ENCODE measurements at regions not wholly inside any gene's neighbourhood (a gene's known extent, or its start where the extent isn't known, plus 50 kb on each side); places are given as distances from the start of the nearest gene placed in this dataset.

GRCh38 chr14:79949906-79950305 lies 261.4 kb downstream of the DIO2 start:
- intact Hi-C loops (cut with micrococcal nuclease): no loop called here
- BruUV-seq (replicated peaks): no TSS peak
- Mint-ChIP-seq H3K27ac (ENCODE audit: low read depth, unreplicated experiment) (no peak overlapping the region), H3K4me3 (ENCODE audit: unreplicated experiment) (no peak overlapping the region), H3K9me3 (ENCODE audit: unreplicated experiment) (no peaks in the 10 kb centered on the region), H3K27me3 (ENCODE audit: insufficient read depth, unreplicated experiment) (peaks cover 19% of the 10 kb centered on the region), H3K36me3 (ENCODE audit: insufficient read depth, unreplicated experiment) (no peaks in the 10 kb centered on the region), H3K4me1 (ENCODE audit: insufficient read depth, unreplicated experiment) (no peaks in the 10 kb centered on the region)
- CTCF ChIA-PET: interaction anchor here (0.6 to 0.7 kb wide), 3 partner anchors 168 to 837 kb away, joined by 3 to 4 read pairs (median 3); no protein-coding TSS in a partner anchor
- no peak for TF ChIP-seq CTCF (IDR thresholded peaks at IDR 0.05; ENCODE audit: unreplicated experiment)
- POLR2A ChIA-PET: no interaction called here
- no peak for DNase-seq (ENCODE audit: unreplicated experiment)

GRCh38 chr14:79947440-79948054 lies 263.8 kb downstream of the DIO2 start:
- H3K9me3 Mint-ChIP-seq (ENCODE audit: unreplicated experiment): no peaks in the 10 kb centered on the region
- no peak overlapping the region for H3K27ac Mint-ChIP-seq (ENCODE audit: low read depth, unreplicated experiment)
- TF ChIP-seq CTCF (IDR thresholded peaks at IDR 0.05; ENCODE audit: unreplicated experiment): no peak
- H3K4me3 Mint-ChIP-seq (ENCODE audit: unreplicated experiment): no peak overlapping the region
- H3K4me1 Mint-ChIP-seq (ENCODE audit: insufficient read depth, unreplicated experiment): no peaks in the 10 kb centered on the region
- no TSS peak for BruUV-seq (replicated peaks)
- CTCF ChIA-PET: no interaction called here
- DNase-seq (ENCODE audit: unreplicated experiment): no peak
- POLR2A ChIA-PET: no interaction called here
- H3K36me3 Mint-ChIP-seq (ENCODE audit: insufficient read depth, unreplicated experiment): no peaks in the 10 kb centered on the region
- intact Hi-C loops (cut with micrococcal nuclease): no loop called here
- peaks cover 35% of the 10 kb centered on the region for H3K27me3 Mint-ChIP-seq (ENCODE audit: insufficient read depth, unreplicated experiment)

- no peak overlapping the region for H3K4me3 Mint-ChIP-seq (ENCODE audit: unreplicated experiment)
- TF ChIP-seq CTCF (IDR thresholded peaks at IDR 0.05; ENCODE audit: unreplicated experiment): no peak
- H3K4me1 Mint-ChIP-seq (ENCODE audit: insufficient read depth, unreplicated experiment): no peaks in the 10 kb centered on the region
- no peak overlapping the region for H3K27ac Mint-ChIP-seq (ENCODE audit: low read depth, unreplicated experiment)
- no peaks in the 10 kb centered on the region for H3K36me3 Mint-ChIP-seq (ENCODE audit: insufficient read depth, unreplicated experiment)
- CTCF ChIA-PET: no interaction called here
- intact Hi-C loops (cut with micrococcal nuclease): no loop called here
- H3K9me3 Mint-ChIP-seq (ENCODE audit: unreplicated experiment): no peaks in the 10 kb centered on the region
- peaks cover 20% of the 10 kb centered on the region for H3K27me3 Mint-ChIP-seq (ENCODE audit: insufficient read depth, unreplicated experiment)
- POLR2A ChIA-PET: no interaction called here
- DNase-seq (ENCODE audit: unreplicated experiment): no peak
- BruUV-seq (replicated peaks): no TSS peak
These were observed 272.1 kb downstream of the DIO2 start for GRCh38 chr14:79939235-79939634.

- Mint-ChIP-seq H3K9me3 (ENCODE audit: unreplicated experiment) (no peaks in the 10 kb centered on the region), H3K36me3 (ENCODE audit: insufficient read depth, unreplicated experiment) (no peaks in the 10 kb centered on the region), H3K27ac (ENCODE audit: low read depth, unreplicated experiment) (no peak overlapping the region), H3K4me1 (ENCODE audit: insufficient read depth, unreplicated experiment) (no peaks in the 10 kb centered on the region), H3K27me3 (ENCODE audit: insufficient read depth, unreplicated experiment) (peaks cover 11% of the 10 kb centered on the region), H3K4me3 (ENCODE audit: unreplicated experiment) (no peak overlapping the region)
- CTCF ChIA-PET: no interaction called here
- POLR2A ChIA-PET: no interaction called here
- TF ChIP-seq CTCF (IDR thresholded peaks at IDR 0.05; ENCODE audit: unreplicated experiment): no peak
- intact Hi-C loops (cut with micrococcal nuclease): no loop called here
- no TSS peak for BruUV-seq (replicated peaks)
- DNase-seq (ENCODE audit: unreplicated experiment): no peak
These were observed 273.1 kb downstream of the DIO2 start for GRCh38 chr14:79938185-79938584.

Data from MCF 10A (cell line).